ENCODE measurements at regions not wholly inside any gene's neighbourhood (a gene's known extent, or its start where the extent isn't known, plus 50 kb on each side); places are given as distances from the start of the nearest gene placed in this dataset.
"Not testable (repeated sequence)": the region's sequence is repeated elsewhere in the genome, so short reads cannot be mapped to it uniquely, and the experiment has no call there.

DNA sequence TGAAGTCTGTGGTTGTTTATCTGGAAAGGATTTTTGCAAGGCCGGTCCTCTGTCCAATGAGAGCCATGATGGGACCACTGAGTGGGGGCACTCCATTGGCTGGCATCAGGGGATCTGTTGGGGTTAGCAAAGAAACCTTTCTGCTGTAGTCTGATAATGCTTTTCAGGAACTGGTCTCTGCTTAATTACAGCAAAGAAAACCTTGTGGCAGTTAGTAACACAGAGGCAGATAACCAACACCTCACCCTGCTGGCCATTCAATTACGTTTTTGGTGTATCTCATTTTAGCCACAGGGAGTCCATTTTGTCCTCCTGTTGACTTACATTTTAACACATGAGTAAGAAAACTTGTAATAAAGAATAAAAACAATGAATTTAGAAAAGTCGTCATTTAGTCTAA lies 629.3 kb upstream of the MDGA2 start:
- Mint-ChIP-seq H3K4me1 (no peaks in the 10 kb centered on the region), H3K9me3 (no peaks in the 10 kb centered on the region), H3K36me3 (ENCODE audit: low read depth) (no peaks in the 10 kb centered on the region), H3K27ac (no peak overlapping the region), H3K27me3 (no peaks in the 10 kb centered on the region), H3K4me3 (no peak overlapping the region)
- intact Hi-C loops (cut with micrococcal nuclease) = no loop called here
- no peak for ATAC-seq (ENCODE audit: low read depth)
- TF ChIP-seq, protein P1, sequence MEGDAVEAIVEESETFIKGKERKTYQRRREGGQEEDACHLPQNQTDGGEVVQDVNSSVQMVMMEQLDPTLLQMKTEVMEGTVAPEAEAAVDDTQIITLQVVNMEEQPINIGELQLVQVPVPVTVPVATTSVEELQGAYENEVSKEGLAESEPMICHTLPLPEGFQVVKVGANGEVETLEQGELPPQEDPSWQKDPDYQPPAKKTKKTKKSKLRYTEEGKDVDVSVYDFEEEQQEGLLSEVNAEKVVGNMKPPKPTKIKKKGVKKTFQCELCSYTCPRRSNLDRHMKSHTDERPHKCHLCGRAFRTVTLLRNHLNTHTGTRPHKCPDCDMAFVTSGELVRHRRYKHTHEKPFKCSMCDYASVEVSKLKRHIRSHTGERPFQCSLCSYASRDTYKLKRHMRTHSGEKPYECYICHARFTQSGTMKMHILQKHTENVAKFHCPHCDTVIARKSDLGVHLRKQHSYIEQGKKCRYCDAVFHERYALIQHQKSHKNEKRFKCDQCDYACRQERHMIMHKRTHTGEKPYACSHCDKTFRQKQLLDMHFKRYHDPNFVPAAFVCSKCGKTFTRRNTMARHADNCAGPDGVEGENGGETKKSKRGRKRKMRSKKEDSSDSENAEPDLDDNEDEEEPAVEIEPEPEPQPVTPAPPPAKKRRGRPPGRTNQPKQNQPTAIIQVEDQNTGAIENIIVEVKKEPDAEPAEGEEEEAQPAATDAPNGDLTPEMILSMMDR (IDR thresholded peaks at IDR 0.05) = no peak
- DNase-seq = no peak
- POLR2A ChIA-PET = no interaction called here
- CTCF ChIA-PET = no interaction called here

DNA sequence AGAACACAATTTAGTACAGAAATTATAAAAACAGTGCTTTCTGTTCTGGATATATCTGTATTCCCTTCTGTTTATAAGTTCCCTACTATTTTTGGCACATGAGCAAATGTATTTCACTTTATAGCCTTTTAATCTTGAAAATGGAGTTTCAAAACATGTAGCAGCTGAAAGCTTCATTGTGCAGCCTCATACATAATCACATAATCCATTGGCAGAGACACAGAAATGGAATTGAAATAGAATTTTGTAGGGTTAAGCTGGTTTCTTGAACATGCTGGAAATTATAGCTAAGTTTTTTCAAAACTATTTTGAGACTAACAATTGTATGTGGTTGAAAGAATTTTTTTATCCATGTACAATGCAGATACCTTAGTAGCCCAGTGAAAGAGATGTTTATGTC lies 614.3 kb upstream of the MDGA2 start:
- DNase-seq (no peak), ATAC-seq (ENCODE audit: low read depth) (no peak)
- no peaks in the 10 kb centered on the region for H3K4me1 Mint-ChIP-seq
- intact Hi-C loops (cut with micrococcal nuclease) = no loop called here
- H3K36me3 Mint-ChIP-seq (ENCODE audit: low read depth) = no peaks in the 10 kb centered on the region
- no peaks in the 10 kb centered on the region for H3K27me3 Mint-ChIP-seq
- ChIA-PET CTCF (no interaction called here), POLR2A (no interaction called here)
- TF ChIP-seq, protein P1 (IDR thresholded peaks at IDR 0.05) = no peak
- H3K9me3 Mint-ChIP-seq = no peaks in the 10 kb centered on the region
- no peak overlapping the region for H3K27ac Mint-ChIP-seq
- H3K4me3 Mint-ChIP-seq = no peak overlapping the region

DNA sequence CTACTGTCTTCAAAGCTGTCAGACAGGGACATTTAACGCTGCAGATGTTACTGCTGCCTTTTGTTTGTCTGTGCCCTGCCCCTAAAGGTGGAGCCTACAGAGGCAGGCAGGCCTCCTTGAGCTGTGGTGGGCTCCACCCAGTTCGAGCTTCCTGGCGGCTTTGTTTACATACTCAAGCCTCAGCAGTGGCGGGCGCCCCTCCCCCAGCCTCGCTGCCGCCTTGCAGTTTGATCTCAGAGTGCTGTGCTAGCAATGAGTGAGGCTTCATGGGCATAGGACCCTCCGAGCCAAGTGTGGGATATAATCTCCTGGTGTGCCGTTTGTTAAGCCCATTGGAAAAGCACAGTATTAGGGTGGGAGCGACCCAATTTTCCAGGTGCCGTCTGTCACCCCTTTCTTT lies 609.8 kb upstream of the MDGA2 start:
- H3K36me3 Mint-ChIP-seq (ENCODE audit: low read depth); DNase-seq; POLR2A ChIA-PET; ATAC-seq (ENCODE audit: low read depth); H3K9me3 Mint-ChIP-seq; intact Hi-C loops (cut with micrococcal nuclease); H3K4me1 Mint-ChIP-seq; H3K27me3 Mint-ChIP-seq; CTCF ChIA-PET; H3K27ac Mint-ChIP-seq; H3K4me3 Mint-ChIP-seq: not testable (repeated sequence)

DNA sequence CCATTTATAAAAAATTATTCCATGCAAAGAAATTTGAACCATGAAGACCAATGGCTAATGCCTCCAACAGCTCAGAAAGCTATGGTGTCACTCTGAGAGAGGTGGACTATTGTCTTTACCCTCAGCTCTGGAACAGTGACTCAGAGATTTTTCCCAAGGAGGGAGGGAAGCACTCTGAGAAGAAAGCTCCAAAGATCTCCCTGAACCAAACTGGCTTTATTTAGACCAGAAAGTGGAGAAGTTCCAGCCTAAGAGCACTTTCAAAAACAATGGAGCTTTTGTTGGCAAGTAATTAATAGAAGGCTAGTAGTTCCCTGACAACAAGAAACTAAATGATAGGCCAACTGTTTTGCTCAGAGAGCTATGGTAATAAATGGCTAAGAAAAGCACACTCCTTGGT lies 599.9 kb upstream of the MDGA2 start:
- ATAC-seq (ENCODE audit: low read depth) = no peak
- CTCF ChIA-PET = no interaction called here

DNA sequence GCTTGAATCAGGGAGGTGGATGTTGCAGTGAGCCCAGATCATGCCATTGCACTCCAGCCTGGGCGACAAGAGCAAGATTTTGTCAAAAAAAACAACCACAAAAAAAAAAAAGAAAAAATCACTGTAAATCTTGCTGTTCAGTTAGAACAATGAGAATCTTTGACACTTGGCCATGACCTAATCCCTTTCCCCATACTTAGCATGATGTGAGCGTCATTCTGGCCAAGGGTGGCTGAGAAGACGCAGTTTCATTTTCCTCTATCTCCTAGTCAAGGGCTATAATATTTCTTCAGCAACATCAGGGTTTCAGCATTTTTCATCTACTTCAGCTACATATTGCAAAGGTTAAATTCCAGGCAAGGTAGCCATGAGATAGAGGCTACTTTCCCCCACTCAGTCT lies 599.4 kb upstream of the MDGA2 start:
- no peak for ATAC-seq (ENCODE audit: low read depth)
- Mint-ChIP-seq H3K27me3 (no peaks in the 10 kb centered on the region), H3K4me1 (no peaks in the 10 kb centered on the region), H3K36me3 (ENCODE audit: low read depth) (no peaks in the 10 kb centered on the region), H3K4me3 (no peak overlapping the region), H3K9me3 (peaks cover 7% of the 10 kb centered on the region), H3K27ac (no peak overlapping the region)
- POLR2A ChIA-PET = no interaction called here
- CTCF ChIA-PET = no interaction called here
- intact Hi-C loops (cut with micrococcal nuclease) = no loop called here
- TF ChIP-seq, protein P1 (IDR thresholded peaks at IDR 0.05) = no peak
- no peak for DNase-seq

More for the DNA sequence above, 599.9 kb upstream of the MDGA2 start:
- TF ChIP-seq, protein P1 (IDR thresholded peaks at IDR 0.05) = no peak
- DNase-seq = no peak
- Mint-ChIP-seq H3K9me3 (peaks cover 7% of the 10 kb centered on the region), H3K36me3 (ENCODE audit: low read depth) (no peaks in the 10 kb centered on the region), H3K4me1 (no peaks in the 10 kb centered on the region), H3K27ac (no peak overlapping the region), H3K27me3 (no peaks in the 10 kb centered on the region), H3K4me3 (no peak overlapping the region)
- POLR2A ChIA-PET = no interaction called here
- intact Hi-C loops (cut with micrococcal nuclease) = no loop called here

DNA sequence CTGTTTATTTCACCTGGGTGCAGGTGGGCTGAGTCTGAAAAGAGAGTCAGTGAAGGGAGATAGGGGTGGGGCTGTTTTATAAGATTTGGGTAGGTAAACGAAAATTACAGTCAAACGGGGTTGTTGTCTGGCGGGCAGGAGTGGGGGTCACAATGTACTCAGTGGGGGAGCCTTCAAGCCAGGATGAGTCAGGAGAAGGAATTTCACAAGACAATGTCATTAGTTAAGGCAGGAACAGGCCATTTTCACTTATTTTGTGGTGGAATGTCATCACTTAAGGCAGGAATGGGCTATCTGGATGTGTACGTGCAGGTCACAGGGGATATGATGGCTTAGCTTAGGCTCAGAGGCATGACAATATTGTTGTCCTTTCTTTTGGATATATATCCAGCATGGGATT lies 592.5 kb upstream of the MDGA2 start:
- H3K4me1 Mint-ChIP-seq; POLR2A ChIA-PET; H3K27me3 Mint-ChIP-seq; H3K4me3 Mint-ChIP-seq; intact Hi-C loops (cut with micrococcal nuclease); H3K9me3 Mint-ChIP-seq; H3K36me3 Mint-ChIP-seq (ENCODE audit: low read depth); ATAC-seq (ENCODE audit: low read depth); CTCF ChIA-PET; H3K27ac Mint-ChIP-seq; DNase-seq: not testable (repeated sequence)

DNA sequence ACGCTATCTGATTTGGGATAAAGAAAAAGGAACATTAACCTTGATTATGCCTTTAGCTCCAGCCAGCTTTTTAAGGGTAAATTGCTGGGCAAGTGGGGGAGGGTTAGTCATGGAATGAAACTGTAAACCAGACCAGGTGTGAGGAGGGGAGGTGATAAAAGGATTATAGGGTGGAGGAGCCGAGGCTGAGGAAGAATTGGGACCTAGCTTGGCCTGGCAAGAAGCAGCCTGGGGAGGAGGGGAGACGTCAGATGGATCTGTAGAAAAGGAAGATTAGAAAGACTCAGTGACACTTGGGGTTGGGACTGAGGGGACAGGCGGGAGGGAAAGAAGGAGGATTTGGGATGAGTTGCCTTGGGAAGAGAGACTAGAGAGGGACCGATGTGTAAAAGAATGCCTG lies 590.8 kb upstream of the MDGA2 start:
- H3K4me1 Mint-ChIP-seq; DNase-seq; H3K27ac Mint-ChIP-seq; H3K27me3 Mint-ChIP-seq; H3K9me3 Mint-ChIP-seq; H3K4me3 Mint-ChIP-seq; CTCF ChIA-PET; POLR2A ChIA-PET; intact Hi-C loops (cut with micrococcal nuclease); ATAC-seq (ENCODE audit: low read depth); H3K36me3 Mint-ChIP-seq (ENCODE audit: low read depth): not testable (repeated sequence)
